Activated naive CD4-positive, alpha-beta T cell treated with anti-CD3 and anti-CD28 coated beads, Interleukin-2, amount 50 U/mL, for 72 hours (primary cell): ENCODE measurements at regions not wholly inside any gene's neighbourhood (a gene's known extent, or its start where the extent isn't known, plus 50 kb on each side); places are given as distances from the start of the nearest gene placed in this dataset.
"Not testable (repeated sequence)": the region's sequence is repeated elsewhere in the genome, so short reads cannot be mapped to it uniquely, and the experiment has no call there.

ENCODE experiments used
- ATAC-seq, 2 donors: fragments of 150-1000 bp; cut with Tn5 transposase; 2 replicates each; pipeline ENCODE4 v1.10.0; 2021; ENCODE audit warnings: mild to moderate bottlenecking in 2 of 2, moderate library complexity in 2 of 2
- DNase-seq, 2 donors: peaks; one replicate each; pipeline ENCODE4 v3.0.0; 2021 to 2022; ENCODE audit warnings: low spot score in 2 of 2
- H3K27ac Mint-ChIP-seq, 2 donors: one replicate each; pipeline ENCODE4 v1.8.0; 2022; ENCODE audit warnings: mild to moderate bottlenecking in 2 of 2, mixed read lengths in 2 of 2
- H3K36me3 Mint-ChIP-seq, 2 donors: one replicate each; pipeline ENCODE4 v1.8.0; 2022; ENCODE audit warnings: mixed read lengths in 2 of 2
- H3K9me3 Mint-ChIP-seq, 2 donors: one replicate each; pipeline ENCODE4 v1.8.0; 2022; ENCODE audit warnings: mixed read lengths in 2 of 2

DNA sequence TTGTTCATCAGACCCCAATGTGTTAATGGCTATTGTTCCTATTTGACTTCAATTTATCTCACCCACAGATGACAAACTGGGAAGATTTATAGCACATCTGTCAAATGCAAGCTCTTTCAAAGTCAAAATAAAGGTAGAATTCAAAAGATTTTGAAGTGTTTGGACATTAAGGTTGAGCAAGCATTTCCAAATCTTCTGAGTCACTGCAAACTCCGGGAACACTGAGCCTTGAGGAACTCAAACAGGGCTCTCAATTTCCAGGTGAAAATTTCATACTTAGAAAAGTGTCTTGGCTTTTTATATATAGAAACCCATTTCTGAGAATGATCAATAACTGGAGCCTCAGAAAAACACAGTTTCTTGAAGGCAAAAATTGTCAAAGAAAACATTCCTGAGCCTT lies 199.5 kb upstream of the IGFBP7 start:
- peaks cover 0 to 6% of the 10 kb centered on the region in 2 donors for H3K9me3 Mint-ChIP-seq
- H3K27ac Mint-ChIP-seq: no peak overlapping the region
- no peaks in the 10 kb centered on the region for H3K36me3 Mint-ChIP-seq
- DNase-seq: no peak
- no peak for ATAC-seq

DNA sequence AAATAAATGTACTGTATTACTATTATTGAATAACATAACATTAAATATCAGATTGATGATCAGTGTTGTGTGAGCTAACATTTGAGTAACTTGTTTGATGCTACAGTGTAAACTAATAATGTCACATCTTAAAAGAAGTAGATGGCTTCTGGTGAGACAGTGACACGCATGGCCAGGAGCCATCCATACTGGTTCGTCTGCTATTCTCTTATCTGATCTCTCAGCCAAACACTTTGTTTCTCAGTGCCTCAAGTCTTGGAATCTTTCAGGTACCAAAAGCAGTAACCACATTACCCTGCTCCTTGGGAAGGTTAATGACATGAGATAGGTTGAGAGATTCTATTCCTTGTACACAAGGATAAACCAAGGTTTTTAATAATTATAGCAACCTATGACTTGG lies 198.1 kb upstream of the IGFBP7 start:
- ATAC-seq (no peak), DNase-seq (no peak)
- no peaks in the 10 kb centered on the region for H3K36me3 Mint-ChIP-seq
- H3K9me3 Mint-ChIP-seq: peaks cover 0 to 6% of the 10 kb centered on the region in 2 donors
- H3K27ac Mint-ChIP-seq: no peak overlapping the region

DNA sequence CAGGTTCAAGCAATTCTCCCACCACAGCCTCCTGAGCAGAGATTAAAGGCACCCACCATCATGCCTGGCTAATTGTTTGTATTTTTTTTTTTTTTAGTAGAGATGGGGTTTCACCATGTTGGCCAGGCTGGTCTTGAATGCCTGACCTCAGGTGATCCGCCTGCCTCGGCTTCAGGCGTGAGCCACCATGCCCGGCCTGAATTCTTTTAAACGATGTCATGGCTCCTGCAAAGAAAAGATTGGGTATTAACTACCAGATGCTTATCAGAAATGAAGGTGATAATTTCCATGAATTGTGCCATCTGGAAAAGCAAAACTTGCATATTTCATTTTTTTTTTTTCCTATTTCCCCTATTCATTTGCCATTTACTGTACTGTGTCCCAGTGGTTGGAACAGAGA lies 195.7 kb upstream of the IGFBP7 start:
- ATAC-seq (no peak), DNase-seq (no peak)
- no peaks in the 10 kb centered on the region for H3K9me3 Mint-ChIP-seq
- no peak overlapping the region for H3K27ac Mint-ChIP-seq
- H3K36me3 Mint-ChIP-seq: no peaks in the 10 kb centered on the region

DNA sequence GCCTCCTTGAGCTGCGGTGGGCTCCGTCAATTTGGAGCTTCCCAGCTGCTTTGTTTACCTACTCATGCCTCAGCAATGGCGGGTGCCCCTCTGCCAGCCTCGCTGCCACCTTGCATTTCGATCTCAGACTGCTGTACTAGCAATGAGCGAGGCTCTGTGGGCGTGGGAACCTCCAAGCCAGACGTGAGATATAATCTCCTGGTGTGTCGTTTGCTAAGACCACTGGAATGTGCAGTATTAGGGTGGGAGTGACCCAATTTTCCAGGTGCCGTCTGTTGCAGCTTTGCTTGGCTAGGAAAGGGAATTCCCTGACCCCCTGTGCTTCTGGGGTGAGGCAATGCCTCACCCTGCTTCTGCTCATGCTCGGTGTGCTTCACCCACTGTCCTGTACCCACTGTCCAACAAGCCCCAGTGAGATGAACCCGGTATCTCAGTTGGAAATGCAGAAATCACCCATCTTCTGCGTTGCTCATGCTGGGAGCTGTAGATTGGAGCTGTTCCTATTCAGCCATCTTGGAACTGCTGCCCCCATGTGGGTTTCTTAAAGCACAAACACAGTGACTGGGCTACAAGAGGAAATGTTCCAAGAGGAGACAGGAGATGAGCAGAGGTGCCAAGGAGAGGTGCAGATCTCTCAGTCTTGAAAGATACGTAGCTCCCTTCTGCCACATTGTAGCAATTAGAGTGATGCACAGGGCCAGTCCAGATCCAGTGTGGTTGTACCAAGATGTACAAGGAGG lies 193.0 kb upstream of the IGFBP7 start:
- Mint-ChIP-seq H3K27ac (no peak overlapping the region), H3K9me3 (peaks cover 0 to 3% of the 10 kb centered on the region in 2 donors), H3K36me3 (no peaks in the 10 kb centered on the region)
- ATAC-seq (no peak), DNase-seq (no peak)

DNA sequence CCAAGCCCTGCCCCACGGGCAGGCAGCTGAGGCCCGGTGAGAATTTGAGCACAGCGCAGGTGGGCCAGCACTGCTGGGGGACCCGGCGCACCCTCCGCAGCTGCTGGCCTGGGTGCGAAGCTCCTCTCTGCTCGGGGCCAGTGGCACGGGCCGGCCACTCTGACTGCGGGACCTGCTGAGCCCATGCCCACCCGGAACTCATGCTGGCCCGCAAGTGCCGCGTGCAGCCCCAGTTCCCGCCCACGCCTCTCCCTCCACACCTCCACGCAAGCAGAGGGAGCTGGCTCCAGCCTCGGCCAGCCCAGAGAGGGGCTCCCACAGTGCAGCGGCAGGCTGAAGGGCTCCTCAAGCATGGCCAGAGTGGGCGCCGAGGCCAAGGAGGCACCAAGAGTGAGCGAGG lies 190.1 kb upstream of the IGFBP7 start:
- H3K36me3 Mint-ChIP-seq, H3K9me3 Mint-ChIP-seq, DNase-seq, ATAC-seq, H3K27ac Mint-ChIP-seq: not testable (repeated sequence)

DNA sequence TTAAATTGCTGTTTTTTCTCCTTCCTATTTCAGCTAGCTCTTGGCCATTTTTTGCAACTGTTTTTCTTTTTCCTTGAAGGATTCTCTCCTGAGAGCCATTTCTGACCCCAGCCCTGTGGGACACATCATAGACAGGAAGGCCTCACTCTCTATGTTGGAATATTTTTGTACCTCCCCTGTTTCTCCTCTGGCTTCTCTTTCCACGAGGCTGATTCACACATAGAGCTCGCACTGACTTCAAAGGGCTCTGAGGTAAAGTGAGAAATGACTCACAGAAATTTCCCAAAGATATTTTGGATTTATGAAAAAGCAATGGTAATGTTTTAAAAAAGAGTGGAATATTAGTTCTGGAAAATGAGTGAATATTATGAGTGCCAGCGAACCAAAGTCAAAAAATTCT lies 181.7 kb upstream of the IGFBP7 start:
- Mint-ChIP-seq H3K27ac (no peak overlapping the region), H3K36me3 (no peaks in the 10 kb centered on the region), H3K9me3 (no peaks in the 10 kb centered on the region)
- DNase-seq (no peak), ATAC-seq (no peak)

DNA sequence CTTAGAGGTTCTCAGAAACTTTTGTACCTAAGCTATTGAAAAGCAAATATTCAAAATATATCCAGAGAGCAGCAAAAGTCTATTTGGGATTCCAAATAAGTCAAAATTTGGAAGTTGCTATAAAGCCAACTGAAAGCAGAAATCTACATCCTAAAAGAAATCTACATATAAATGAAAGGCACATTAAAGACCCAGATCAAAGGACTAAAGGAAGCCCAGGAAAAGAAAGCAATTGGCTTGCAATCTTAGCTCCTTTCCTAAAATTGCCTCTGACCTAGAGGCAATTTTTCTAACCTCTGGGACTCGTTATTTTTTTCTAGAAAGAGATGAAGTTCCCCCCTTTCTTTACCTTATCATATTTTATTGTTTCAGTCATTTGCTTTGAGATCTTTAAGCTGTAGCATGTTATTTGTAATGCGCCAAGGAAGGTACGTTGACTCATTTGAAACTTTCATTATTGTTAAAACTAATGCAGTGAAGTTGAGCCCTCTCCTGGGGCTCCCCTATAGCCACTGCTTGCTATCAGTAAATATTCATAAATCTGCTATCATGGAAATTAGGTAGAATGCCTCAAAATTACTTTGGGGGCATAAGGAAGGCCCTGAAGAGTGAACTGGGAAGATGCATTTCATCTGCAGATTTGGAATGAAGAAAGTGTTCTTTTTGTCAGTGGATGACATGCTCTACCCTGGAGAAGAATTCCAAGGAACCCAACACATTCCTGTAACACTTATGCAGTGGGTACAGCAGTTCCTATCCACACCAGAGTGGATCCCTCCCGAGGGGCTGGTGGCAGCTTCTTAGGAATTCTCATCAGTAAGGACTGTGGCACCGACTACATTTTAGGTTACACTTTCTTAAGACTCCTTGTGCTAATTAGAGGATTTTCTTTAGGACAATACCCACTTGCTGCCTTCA lies 177.8 kb upstream of the IGFBP7 start:
- Mint-ChIP-seq H3K36me3 (no peaks in the 10 kb centered on the region), H3K9me3 (no peaks in the 10 kb centered on the region), H3K27ac (no peak overlapping the region)
- DNase-seq (no peak), ATAC-seq (no peak)

DNA sequence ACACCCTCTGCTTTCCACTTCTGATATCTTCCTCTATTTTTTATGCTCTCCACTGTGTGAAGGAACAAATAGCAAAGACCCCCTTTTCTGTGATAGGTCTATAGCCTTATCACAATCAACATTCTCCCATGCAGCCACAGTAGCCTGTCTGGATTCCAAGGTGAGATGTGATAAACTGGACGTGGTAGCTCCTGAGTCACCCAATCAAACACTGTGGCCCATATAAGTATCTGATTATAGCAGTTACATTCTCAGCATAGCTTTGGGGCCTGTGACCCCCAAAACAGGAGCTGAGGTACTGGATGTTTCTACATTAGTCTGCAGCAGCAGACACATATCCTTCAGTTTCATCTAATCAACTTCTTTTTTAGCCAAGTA lies 172.7 kb upstream of the IGFBP7 start:
- DNase-seq (no peak), ATAC-seq (no peak)
- Mint-ChIP-seq H3K27ac (no peak overlapping the region), H3K36me3 (no peaks in the 10 kb centered on the region), H3K9me3 (no peaks in the 10 kb centered on the region)

DNA sequence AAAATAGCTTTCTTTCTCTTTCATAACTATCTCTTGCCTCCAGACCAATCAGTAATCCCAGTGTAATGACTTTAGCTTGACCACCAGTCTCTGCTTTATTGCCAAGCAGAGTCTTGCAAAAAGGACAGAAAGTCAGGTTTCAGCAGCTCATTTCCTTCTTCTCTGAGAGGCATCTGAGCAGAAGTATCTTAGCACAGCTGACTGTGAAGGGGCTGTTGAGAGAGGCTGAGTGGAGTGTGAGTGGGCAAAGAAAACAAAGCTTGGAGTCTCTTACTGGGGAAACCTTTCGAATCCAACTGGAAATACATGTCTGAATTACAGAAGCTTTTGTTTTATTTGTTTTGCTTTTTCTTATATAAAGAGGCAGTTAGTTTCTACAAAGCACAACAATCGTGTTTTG lies 170.3 kb upstream of the IGFBP7 start:
- ATAC-seq: no peak
- no peak for DNase-seq
- no peak overlapping the region for H3K27ac Mint-ChIP-seq
- H3K36me3 Mint-ChIP-seq: no peaks in the 10 kb centered on the region
- no peaks in the 10 kb centered on the region for H3K9me3 Mint-ChIP-seq

DNA sequence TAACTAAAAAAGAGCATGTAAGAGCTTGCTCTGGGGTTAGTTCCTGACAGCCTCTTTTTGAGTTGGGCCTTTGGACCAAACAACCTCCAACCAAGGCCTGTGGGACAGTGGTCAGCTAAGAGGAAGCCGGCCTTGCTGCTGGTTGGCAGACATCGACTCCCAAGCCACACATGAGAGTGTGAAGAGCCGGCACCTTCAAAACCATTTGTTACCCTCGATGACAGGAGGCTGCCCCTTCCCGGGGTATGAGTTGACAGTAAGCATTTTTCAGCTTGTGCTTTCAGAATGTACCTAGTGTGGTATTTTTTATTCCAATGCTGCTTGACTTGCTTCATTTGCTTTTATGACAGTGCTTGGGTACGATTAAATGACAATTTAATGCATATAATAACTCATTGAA lies 168.6 kb upstream of the IGFBP7 start:
- H3K9me3 Mint-ChIP-seq: no peaks in the 10 kb centered on the region
- DNase-seq (no peak), ATAC-seq (no peak)
- H3K27ac Mint-ChIP-seq: no peak overlapping the region
- no peaks in the 10 kb centered on the region for H3K36me3 Mint-ChIP-seq

DNA sequence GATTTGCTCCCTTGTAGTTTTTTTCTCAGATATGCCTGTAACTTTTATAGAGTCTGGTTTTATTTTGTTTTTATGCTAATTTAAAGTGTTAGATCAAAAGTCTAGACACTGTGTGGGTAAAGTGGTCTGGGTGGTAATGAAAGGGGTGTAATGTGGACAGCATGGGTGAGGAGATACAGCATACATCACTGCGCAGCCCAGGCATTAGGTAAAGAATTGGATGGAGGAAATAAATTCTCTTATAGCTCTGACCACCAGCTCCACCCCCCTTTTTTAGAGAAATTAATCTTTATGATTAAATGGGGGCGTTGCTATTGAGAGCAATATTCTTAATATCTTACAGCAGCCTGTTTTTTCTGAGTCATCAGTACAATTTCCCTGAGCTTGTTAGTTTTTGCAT lies 163.9 kb upstream of the IGFBP7 start:
- Mint-ChIP-seq H3K36me3 (no peaks in the 10 kb centered on the region), H3K9me3 (no peaks in the 10 kb centered on the region), H3K27ac (no peak overlapping the region)
- no peak for ATAC-seq
- DNase-seq: no peak

DNA sequence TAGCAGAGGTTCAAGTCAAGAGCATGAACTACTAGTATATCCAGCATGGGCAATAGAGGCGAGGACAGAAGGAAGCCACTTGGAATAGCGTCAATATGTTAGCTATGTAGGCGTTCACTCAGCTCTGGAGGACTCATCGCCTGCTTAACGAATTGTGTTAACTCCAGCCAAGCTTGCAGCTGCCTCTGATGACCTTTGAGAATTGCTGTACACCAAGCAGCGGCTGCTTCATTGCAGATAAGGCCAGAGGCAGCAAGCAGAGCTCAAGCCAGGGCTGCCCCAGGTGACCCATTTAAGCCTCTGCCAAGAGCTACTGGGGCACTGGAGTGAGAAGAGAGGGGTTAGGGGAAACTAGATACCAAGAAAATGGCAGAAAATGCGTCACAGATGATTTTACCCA lies 160.2 kb upstream of the IGFBP7 start:
- DNase-seq (no peak), ATAC-seq (no peak)
- Mint-ChIP-seq H3K9me3 (no peaks in the 10 kb centered on the region), H3K27ac (no peak overlapping the region), H3K36me3 (no peaks in the 10 kb centered on the region)

DNA sequence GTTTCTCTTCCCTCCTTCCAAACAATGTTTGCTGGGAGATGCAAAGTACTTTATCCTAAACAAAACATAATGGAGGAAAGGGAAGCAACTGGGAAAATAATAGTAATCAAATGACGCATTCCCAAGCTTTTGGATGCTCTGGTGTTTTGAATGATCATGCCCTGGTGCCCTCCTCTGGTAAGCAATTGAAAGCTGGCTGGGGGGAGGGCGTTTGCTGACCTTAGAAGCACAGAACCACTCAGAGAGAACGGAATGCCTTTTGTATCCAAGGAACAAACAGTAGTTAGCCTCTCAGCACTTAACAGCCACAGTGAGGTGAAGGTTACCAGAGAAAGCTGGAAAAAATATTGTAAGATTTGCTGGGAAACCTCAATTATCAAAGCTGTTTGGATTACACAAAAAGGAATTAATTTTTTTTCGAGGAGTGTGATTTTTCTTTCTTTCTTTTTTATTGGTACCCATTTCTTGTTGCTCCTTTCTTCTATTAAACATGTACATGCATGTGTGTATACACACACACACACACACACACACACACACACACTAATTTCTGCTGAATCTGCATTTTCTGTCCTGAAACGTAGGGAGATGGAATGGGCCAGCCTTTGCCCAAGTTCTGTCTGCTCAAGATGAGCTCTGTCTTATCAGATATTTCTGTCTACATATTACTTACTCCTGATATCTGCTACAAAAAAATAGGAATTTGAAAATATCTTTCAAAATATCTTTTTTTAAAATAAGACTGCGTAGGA lies 155.8 kb upstream of the IGFBP7 start:
- H3K9me3 Mint-ChIP-seq: peaks cover 5 to 9% of the 10 kb centered on the region in 2 donors

DNA sequence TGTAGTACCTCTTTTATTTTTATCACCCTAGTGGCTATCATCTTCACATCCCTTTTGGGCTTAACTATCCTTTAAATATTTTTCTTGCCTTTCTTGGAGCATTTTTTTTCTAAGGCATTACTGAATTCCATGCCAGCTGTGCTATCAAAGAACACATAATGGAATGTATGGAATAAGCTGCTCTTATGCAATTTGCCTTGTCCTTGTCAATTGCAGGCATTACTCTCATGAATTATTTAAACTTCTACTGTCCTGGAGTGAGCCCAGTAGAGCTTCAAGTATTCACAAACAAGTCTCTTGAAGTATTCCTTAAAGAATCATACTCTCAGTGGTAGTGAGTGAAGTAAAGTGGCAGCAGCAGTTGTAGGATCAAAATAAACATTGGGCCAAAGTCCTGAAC lies 144.6 kb upstream of the IGFBP7 start:
- Mint-ChIP-seq H3K36me3 (no peaks in the 10 kb centered on the region), H3K9me3 (no peaks in the 10 kb centered on the region), H3K27ac (no peak overlapping the region)
- ATAC-seq (no peak), DNase-seq (no peak)

More for the DNA sequence above, 155.8 kb upstream of the IGFBP7 start:
- Mint-ChIP-seq H3K36me3 (no peaks in the 10 kb centered on the region), H3K27ac (no peak overlapping the region)
- DNase-seq (no peak), ATAC-seq (no peak)

DNA sequence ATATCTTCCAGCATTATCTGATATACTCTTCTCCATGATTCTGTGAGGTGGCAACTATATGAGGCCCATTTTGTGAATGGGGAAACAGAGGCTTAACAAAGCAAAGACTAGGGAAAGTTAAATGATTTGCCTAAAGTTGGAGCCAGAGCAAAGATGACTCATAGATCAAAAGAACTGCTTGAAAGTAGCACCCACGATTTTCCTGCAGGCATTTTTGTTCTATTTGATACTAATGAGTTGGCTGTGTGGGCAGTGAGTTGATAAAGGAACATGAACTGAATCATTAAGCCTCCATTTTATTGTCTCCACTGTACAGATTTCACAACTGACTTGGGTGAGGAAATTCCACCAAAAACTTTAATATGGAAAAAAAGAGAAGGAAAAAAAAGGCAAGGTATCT lies 138.9 kb upstream of the IGFBP7 start:
- DNase-seq (no peak), ATAC-seq (no peak)
- H3K27ac Mint-ChIP-seq: no peak overlapping the region
- peaks cover 4 to 12% of the 10 kb centered on the region in 2 donors for H3K9me3 Mint-ChIP-seq
- no peaks in the 10 kb centered on the region for H3K36me3 Mint-ChIP-seq

DNA sequence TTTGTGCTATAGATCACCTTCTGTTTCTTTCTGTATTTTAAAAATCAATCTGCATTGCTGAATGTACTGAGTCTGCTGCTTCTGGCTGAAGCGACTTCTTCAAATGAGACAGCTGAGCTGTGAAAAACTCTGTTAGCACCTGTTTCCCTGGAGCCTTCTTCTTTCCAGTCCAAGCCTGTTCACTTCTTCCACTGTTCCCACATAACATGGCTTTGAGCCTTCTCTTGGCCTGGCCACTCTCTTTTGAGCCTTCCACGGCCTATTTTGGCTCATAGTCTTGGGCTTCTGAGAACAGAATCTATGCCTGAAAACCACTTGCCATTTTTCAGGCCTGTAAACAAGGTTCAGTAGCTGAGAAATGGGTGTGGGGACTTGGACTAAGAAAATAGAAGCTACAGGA lies 132.9 kb upstream of the IGFBP7 start:
- DNase-seq: no peak

DNA sequence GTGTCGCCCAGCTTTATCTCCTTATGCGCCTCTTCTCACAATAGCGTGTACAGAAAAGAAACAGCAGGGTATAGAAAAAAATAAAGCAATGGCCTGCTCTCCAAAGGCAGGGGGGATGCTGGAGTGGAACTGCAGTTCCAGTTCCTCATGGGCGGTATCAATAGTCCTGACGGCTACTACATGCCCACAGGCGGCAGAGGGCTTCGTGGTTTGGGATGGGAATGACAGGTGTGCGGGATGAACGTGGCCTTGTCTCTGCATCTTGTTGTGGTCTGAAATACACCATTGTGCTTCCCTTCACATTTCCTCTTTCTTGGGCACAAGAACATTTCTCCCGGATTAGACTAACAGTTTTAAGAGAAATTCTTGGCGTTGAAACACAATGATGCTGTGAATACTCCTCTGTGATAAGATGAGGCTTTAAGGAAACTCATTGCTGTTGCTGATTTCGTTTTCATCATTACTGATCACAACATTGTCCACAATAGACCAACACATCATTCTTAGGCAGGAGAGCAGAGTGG lies 124.1 kb upstream of the IGFBP7 start:
- no peak overlapping the region for H3K27ac Mint-ChIP-seq

More for the DNA sequence above, 132.9 kb upstream of the IGFBP7 start:
- ATAC-seq: no peak
- H3K27ac Mint-ChIP-seq: no peak overlapping the region
- no peaks in the 10 kb centered on the region for H3K36me3 Mint-ChIP-seq
- peaks cover 4 to 12% of the 10 kb centered on the region in 2 donors for H3K9me3 Mint-ChIP-seq

More for the DNA sequence above, 124.1 kb upstream of the IGFBP7 start:
- DNase-seq: no peak
- H3K9me3 Mint-ChIP-seq: peaks cover 0 to 5% of the 10 kb centered on the region in 2 donors
- no peaks in the 10 kb centered on the region for H3K36me3 Mint-ChIP-seq
- ATAC-seq: no peak
